Ascending aorta (tissue), 2 donors: ENCODE measurements at regions not wholly inside any gene's neighbourhood (a gene's known extent, or its start where the extent isn't known, plus 50 kb on each side); places are given as distances from the start of the nearest gene placed in this dataset.

ENCODE experiments used
- DNase-seq, 2 donors: peaks; one replicate each; pipeline ENCODE4 v3.0.0-alpha.2; 2019; ENCODE audit warnings: low spot score in 2 of 2
- H3K27ac ChIP-seq, 2 donors: fragments of 200-600 bp; sonication (generic); one replicate each; pipeline ENCODE4 v1.5.1; 2016 to 2017; ENCODE audit warnings: mild to moderate bottlenecking in 1 of 2
- H3K27me3 ChIP-seq: fragments of 200-600 bp; sonication (generic); one replicate; pipeline ENCODE4 v1.5.1; 2017
- H3K36me3 ChIP-seq, 2 donors: fragments of 200-600 bp; sonication (generic); one replicate each; pipeline ENCODE4 v1.5.1; 2016
- H3K4me1 ChIP-seq, 2 donors: fragments of 200-600 bp; sonication (generic); one replicate each; pipeline ENCODE4 v1.5.1; 2016 to 2017; ENCODE audit warnings: mild to moderate bottlenecking in 1 of 2
- H3K4me3 ChIP-seq, 2 donors: fragments of 200-600 bp; sonication (generic); one replicate each; pipeline ENCODE4 v1.5.1; 2016 to 2017; ENCODE audit warnings: mild to moderate bottlenecking in 1 of 2
- H3K9me3 ChIP-seq, 2 donors: fragments of 200-600 bp; sonication (generic); one replicate each; pipeline ENCODE4 v1.5.1; 2016
- CTCF ChIP-seq, 3 experiments: fragments of 200-600 bp in 2 of 3; fragments of 450-650 bp in 1 of 3; sonication (generic) in 2 of 3; IDR thresholded peaks; one replicate each; pipeline ENCODE4 v1.5.1; 2016 to 2019; ENCODE audit warnings: antibody characterized with exemption in 3 of 3, mild to moderate bottlenecking in 1 of 3, moderate library complexity in 1 of 3
- intact Hi-C: fragments of 100-400 bp; cut with DNase I; formaldehyde crosslinking; loops from one replicate; pipeline ENCODE4 v1.15.1; 2023

- Histone ChIP-seq H3K36me3 (no peaks in the 10 kb centered on the region), H3K27me3 (no peaks in the 10 kb centered on the region), H3K4me1 (no peaks in the 10 kb centered on the region), H3K4me3 (no peak overlapping the region), H3K9me3 (no peaks in the 10 kb centered on the region), H3K27ac (no peak overlapping the region)
- no peak for TF ChIP-seq CTCF (IDR thresholded peaks at IDR 0.05)
- no peak for DNase-seq
- intact Hi-C loops, result no loop called here
Observed at GRCh38 chr11:105507496-105508254, 102.2 kb upstream of the GRIA4 start.

DNA sequence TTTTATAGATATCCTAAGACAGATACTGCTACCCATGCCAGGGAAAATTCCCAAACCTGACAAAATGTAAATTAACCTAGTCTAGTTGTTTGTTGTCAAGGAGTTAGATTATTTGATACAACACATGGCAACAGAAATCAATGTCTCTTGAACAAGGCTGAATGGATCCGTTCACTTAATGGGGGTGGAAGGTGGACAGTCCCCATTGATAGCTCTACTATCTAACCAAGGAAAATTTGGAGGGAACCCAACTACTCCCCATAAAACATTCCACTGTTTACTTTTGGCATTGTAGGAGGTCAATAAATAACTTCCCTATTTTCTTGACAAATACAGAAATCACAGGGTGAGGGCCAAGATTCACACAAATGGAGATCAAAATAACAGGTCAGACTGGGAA, 117.9 kb upstream of the GRIA4 start:
- DNase-seq, result no peak
- no peak overlapping the region for H3K27ac ChIP-seq
- no peak for TF ChIP-seq CTCF (IDR thresholded peaks at IDR 0.05)
- no peaks in the 10 kb centered on the region for H3K9me3 ChIP-seq
- H3K36me3 ChIP-seq, result no peaks in the 10 kb centered on the region
- H3K4me3 ChIP-seq, result no peak overlapping the region
- intact Hi-C loops, result no loop called here
- no peaks in the 10 kb centered on the region for H3K27me3 ChIP-seq
- no peaks in the 10 kb centered on the region for H3K4me1 ChIP-seq

DNA sequence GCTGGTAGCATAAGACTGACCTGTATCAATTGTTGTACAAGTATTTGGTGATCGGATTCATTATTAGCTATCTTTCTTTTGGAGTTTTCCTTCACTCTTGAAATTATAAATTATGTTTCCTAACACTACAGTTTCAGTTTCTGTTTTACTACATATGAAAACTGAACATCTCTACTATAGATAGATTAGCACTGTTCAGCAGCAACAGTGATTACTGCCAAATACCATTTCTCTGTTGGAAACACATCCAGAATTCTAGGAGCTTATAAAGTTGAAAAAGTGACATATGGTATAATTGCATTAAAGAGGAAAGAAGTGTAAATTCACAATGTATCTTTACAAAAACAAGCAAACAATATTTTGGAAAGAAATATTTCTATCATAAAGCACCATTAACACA, 118.5 kb upstream of the GRIA4 start:
- Histone ChIP-seq H3K27me3 (no peaks in the 10 kb centered on the region), H3K27ac (no peak overlapping the region), H3K4me1 (no peaks in the 10 kb centered on the region), H3K4me3 (no peak overlapping the region), H3K9me3 (no peaks in the 10 kb centered on the region), H3K36me3 (no peaks in the 10 kb centered on the region)
- intact Hi-C loops, result no loop called here
- no peak for DNase-seq
- TF ChIP-seq CTCF (IDR thresholded peaks at IDR 0.05), result no peak

DNA sequence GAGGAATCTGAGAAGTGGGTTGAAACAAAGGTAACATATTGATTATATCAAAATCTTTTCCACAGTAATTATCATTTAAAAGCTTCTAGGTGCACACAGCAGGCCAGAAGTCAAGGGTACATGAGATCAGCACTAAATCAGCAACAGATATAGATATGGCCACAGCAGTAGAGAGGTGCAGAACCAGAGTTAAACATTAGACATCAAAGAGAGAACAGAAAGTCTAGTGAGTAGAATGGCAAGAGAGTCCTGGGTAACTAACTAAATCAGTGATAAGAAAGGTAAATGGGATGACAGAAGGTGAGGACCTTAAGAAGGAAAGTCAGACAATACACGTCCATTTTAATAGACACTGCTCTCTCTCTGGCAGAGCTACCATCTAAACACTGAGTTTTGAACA, 119.5 kb upstream of the GRIA4 start:
- no peak overlapping the region for H3K27ac ChIP-seq
- DNase-seq, result no peak
- H3K4me3 ChIP-seq, result no peak overlapping the region
- no peaks in the 10 kb centered on the region for H3K9me3 ChIP-seq
- no peaks in the 10 kb centered on the region for H3K4me1 ChIP-seq
- TF ChIP-seq CTCF (IDR thresholded peaks at IDR 0.05), result no peak
- intact Hi-C loops, result no loop called here
- H3K27me3 ChIP-seq, result no peaks in the 10 kb centered on the region
- H3K36me3 ChIP-seq, result no peaks in the 10 kb centered on the region

GRCh38 chr11:105489446-105489845, 120.4 kb upstream of the GRIA4 start:
- Histone ChIP-seq H3K27ac (no peak overlapping the region), H3K4me3 (no peak overlapping the region), H3K4me1 (no peaks in the 10 kb centered on the region), H3K36me3 (no peaks in the 10 kb centered on the region), H3K9me3 (no peaks in the 10 kb centered on the region), H3K27me3 (no peaks in the 10 kb centered on the region)
- intact Hi-C loops, result no loop called here
- no peak for DNase-seq
- TF ChIP-seq CTCF (IDR thresholded peaks at IDR 0.05), result no peak

- H3K9me3 ChIP-seq, result no peaks in the 10 kb centered on the region
- no peaks in the 10 kb centered on the region for H3K4me1 ChIP-seq
- no peak for DNase-seq
- intact Hi-C loops, result no loop called here
- no peak overlapping the region for H3K4me3 ChIP-seq
- no peak overlapping the region for H3K27ac ChIP-seq
- H3K27me3 ChIP-seq, result no peaks in the 10 kb centered on the region
- TF ChIP-seq CTCF (IDR thresholded peaks at IDR 0.05), result no peak
- no peaks in the 10 kb centered on the region for H3K36me3 ChIP-seq
Observed at GRCh38 chr11:105486929-105487328, 122.9 kb upstream of the GRIA4 start.
